Right lobe of liver (tissue), 6 donors: ENCODE measurements at regions not wholly inside any gene's neighbourhood (a gene's known extent, or its start where the extent isn't known, plus 50 kb on each side); places are given as distances from the start of the nearest gene placed in this dataset.

Experiments used
- ATAC-seq, 4 donors: fragments of 200-7000 bp; cut with Tn5 transposase; one replicate each; pipeline ENCODE4 v1.9.1; 2020; ENCODE audit warnings: mild to moderate bottlenecking in 4 of 4, moderate library complexity in 4 of 4
- DNase-seq, 3 donors: peaks; one replicate each; pipeline ENCODE4 v3.0.0-alpha.2; 2020
- H3K27ac ChIP-seq, 3 donors: fragments of 200-600 bp; one replicate each; pipeline ENCODE4 v1.8.0; 2022
- H3K27me3 ChIP-seq, 2 donors: fragments of 200-600 bp; one replicate each; pipeline ENCODE4 v1.8.0; 2022
- H3K36me3 ChIP-seq, 4 donors: fragments of 200-600 bp; sonication (generic) in 1 of 4; one replicate each; pipeline versions ENCODE4 v1.5.1 to v1.8.0; 2017 to 2022; ENCODE audit warnings: control low read depth in 1 of 4
- H3K4me1 ChIP-seq, 4 donors: fragments of 200-600 bp; sonication (generic) in 1 of 4; one replicate each; pipeline versions ENCODE4 v1.5.1 to v1.8.0; 2017 to 2022; ENCODE audit warnings: control low read depth in 1 of 4
- H3K4me3 ChIP-seq, 3 donors: fragments of 200-600 bp; one replicate each; pipeline ENCODE4 v1.8.0; 2022
- H3K9me3 ChIP-seq, 4 donors: fragments of 200-600 bp; sonication (generic) in 1 of 4; one replicate each; pipeline versions ENCODE4 v1.5.1 to v1.8.0; 2017 to 2022; ENCODE audit warnings: control low read depth in 1 of 4
- POLR2A ChIP-seq: fragments of 450-650 bp; IDR thresholded peaks from one replicate; pipeline ENCODE4 v1.6.1; 2017; ENCODE audit warnings: antibody characterized with exemption, mild to moderate bottlenecking
- WGBS: methylation state at CpG from one replicate; pipeline ENCODE4 v1.1.6; 2018; ENCODE audit warnings: low coverage, low lambda C conversion rate; ENCODE audit not compliant: insufficient coverage; ENCODE audit errors: missing lambda C conversion rate; 5-methylcytosine and 5-hydroxymethylcytosine counted together
- intact Hi-C, 2 donors: fragments of 100-400 bp; cut with DNase I; formaldehyde crosslinking; loops; one replicate each; pipeline versions ENCODE4 v1.11.2 to v1.14.1; 2022
- small RNA-seq, 2 experiments: library from RNA; depleted of rRNA; stranded (forward); fragments of <200 nt; gene quantifications; one replicate each; pipeline ENCODE3, GENCODE V24; 2016
- TF ChIP-seq, protein P1 (sequence below), 4 donors: fragments of 200-600 bp in 3 of 4; fragments of 450-650 bp in 1 of 4; IDR thresholded peaks; one replicate each; pipeline versions ENCODE4 v1.5.1 to v1.8.0; 2016 to 2022; ENCODE audit warnings: antibody characterized with exemption in 4 of 4, mild to moderate bottlenecking in 2 of 4
- donor health status: DM: no; HTN: yes; CAD: no.
- donor health status: DM: no; HTN: no; CAD: no.
- donor health status: DM: no; HTN: no; CAD: no.
- donor health status: DM: no; HTN: yes; CAD: no.
- donor health status: DM: no; HTN: yes; CAD: no.

DNA sequence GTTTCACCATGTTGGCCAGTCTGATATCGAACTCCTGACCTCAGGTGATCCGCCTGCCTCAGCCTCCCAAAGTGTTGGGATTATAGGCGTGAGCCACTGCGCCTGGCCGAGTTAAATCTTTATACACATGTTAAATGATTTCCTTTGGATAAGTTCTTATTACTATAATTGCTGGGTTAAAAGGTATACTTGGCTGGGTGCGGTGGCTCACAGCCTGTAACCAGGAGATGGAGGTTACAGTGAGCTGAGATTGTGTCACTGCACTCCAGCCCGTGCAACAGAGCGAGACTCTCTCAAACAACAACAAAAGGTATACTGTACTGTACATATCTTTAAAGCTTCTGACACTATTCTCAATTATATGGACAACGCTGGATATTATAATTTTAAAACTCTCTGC, 53.2 kb upstream of the CDK13 start:
- intact Hi-C loops = loop anchor here in 1 of 2 donors (10.0 kb wide), 1 partner anchor 158 kb away; no protein-coding TSS in a partner anchor
- TF ChIP-seq POLR2A = no peak
- TF ChIP-seq, protein P1, sequence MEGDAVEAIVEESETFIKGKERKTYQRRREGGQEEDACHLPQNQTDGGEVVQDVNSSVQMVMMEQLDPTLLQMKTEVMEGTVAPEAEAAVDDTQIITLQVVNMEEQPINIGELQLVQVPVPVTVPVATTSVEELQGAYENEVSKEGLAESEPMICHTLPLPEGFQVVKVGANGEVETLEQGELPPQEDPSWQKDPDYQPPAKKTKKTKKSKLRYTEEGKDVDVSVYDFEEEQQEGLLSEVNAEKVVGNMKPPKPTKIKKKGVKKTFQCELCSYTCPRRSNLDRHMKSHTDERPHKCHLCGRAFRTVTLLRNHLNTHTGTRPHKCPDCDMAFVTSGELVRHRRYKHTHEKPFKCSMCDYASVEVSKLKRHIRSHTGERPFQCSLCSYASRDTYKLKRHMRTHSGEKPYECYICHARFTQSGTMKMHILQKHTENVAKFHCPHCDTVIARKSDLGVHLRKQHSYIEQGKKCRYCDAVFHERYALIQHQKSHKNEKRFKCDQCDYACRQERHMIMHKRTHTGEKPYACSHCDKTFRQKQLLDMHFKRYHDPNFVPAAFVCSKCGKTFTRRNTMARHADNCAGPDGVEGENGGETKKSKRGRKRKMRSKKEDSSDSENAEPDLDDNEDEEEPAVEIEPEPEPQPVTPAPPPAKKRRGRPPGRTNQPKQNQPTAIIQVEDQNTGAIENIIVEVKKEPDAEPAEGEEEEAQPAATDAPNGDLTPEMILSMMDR (IDR thresholded peaks at IDR 0.05) = no peak
- ATAC-seq (peak in 3 of 4 donors; percentile 16 to 57 (median 55)), DNase-seq (no peak)
- Histone ChIP-seq H3K4me1 (no peaks in the 10 kb centered on the region), H3K9me3 (no peaks in the 10 kb centered on the region), H3K27ac (no peak overlapping the region), H3K36me3 (no peaks in the 10 kb centered on the region), H3K4me3 (peak overlapping the region; percentile 12 to 40 (median 19)), H3K27me3 (no peaks in the 10 kb centered on the region)
- 73% methylated on average over 9 of the region's 9 CpGs for WGBS

DNA sequence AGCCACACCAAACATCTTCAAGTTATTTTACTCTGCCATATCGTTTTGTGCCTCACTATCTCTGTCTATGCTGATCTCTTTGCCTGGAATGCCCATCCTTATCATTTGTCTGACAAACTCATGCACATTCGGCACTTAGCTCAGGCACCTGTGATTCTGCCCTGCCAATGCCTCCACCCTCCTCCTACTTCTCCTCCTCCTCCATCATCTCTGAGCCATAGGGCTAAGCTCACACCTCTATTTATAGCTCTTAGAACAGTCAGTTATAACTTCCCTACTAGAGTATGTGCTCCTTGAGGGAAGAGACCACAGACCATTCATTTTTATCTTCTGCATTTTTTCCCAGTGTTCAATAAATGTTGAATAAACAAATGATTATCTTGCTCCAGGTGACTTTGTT, 51.2 kb upstream of the CDK13 start:
- Histone ChIP-seq H3K36me3 (no peaks in the 10 kb centered on the region), H3K27me3 (no peaks in the 10 kb centered on the region), H3K4me3 (no peak overlapping the region), H3K9me3 (no peaks in the 10 kb centered on the region), H3K27ac (no peak overlapping the region), H3K4me1 (no peaks in the 10 kb centered on the region)
- TF ChIP-seq, protein P1 (IDR thresholded peaks at IDR 0.05) = no peak
- no peak for DNase-seq
- no peak for ATAC-seq
- 42% methylated on average over 2 of the region's 2 CpGs for WGBS
- intact Hi-C loops = loop anchor here in 1 of 2 donors (10.0 kb wide), 1 partner anchor 156 kb away; no protein-coding TSS in a partner anchor

Small RNAs in the stretch of these regions (small RNA-seq; reads per million reads assigned to genes)
- gene RN7SL496P (0 reads per million in 2 experiments), gene RNU6-719P (0 reads per million in 2 experiments)
